NCI-H2171 (cell line): ENCODE measurements at regions not wholly inside any gene's neighbourhood (a gene's known extent, or its start where the extent isn't known, plus 50 kb on each side); places are given as distances from the start of the nearest gene placed in this dataset.
"Not testable (repeated sequence)": the region's sequence is repeated elsewhere in the genome, so short reads cannot be mapped to it uniquely, and the experiment has no call there.

Experiments used
- DNase-seq: peaks from one replicate; lab custom pipeline; 2025; lab: John Stamatoyannopoulos, UW

DNA sequence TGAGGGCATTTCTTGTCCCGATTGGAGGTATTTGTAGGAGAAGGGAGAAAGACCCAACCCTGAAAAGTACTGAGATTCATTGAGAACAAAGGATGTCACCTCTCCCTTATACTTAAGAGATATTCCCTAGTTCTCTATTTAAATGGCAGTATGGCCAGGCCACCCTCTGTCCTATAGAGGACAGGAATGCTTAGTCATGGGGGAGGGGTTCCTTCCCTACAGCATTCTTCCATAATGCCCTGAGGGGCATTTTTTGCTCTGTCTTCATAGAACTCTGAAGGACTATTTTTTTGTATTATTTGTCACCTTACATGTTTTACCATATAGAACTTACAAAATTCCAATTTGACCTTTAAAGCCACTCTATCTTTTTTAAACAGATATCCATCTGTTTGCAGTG, 176.3 kb downstream of the TMEM161B start:
- DNase-seq = no peak

DNA sequence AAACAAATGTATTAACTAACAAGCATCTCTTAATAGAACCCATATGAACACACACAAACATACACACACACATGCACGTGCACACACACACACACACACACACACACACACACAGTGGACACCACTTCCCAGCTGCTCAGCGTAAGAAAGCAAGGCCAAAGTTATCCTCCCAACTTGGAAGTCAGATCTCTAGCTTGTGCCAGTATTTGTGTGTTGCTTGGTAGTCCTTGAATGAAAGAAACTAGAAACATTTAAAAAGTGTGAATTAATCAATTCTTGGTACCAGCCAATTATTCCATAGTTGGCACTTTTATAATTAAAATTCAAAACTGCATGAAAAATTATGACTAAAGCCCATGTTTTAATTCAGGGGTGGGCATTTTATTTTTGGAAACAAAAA, 178.1 kb downstream of the TMEM161B start:
- no peak for DNase-seq

GRCh38 chr5:88089719-88090390, 178.8 kb downstream of the TMEM161B start:
- DNase-seq = no peak

GRCh38 chr5:88085462-88085861, 183.2 kb downstream of the TMEM161B start:
- DNase-seq = no peak

DNA sequence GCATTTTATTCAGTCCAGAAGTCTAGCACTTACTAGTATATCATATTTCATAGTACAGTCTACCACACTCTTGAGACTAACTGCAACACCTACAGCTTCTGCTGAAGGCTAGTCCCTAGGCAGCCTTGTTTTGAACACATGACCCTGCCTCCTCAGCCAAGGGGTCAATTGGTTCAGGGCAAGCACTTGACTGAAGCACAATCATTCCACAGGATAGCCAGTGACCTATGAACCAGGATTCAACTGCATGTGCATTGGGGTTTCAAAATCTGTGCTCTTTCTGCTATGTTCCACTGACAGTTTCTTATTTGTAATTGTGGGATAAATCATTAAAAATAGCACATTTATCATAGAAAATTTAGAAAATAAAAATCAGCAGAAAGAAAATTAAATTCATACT, 186.8 kb downstream of the TMEM161B start:
- no peak for DNase-seq

- no peak for DNase-seq
These were observed 204.8 kb downstream of the TMEM161B start for GRCh38 chr5:88063813-88064212.

DNA sequence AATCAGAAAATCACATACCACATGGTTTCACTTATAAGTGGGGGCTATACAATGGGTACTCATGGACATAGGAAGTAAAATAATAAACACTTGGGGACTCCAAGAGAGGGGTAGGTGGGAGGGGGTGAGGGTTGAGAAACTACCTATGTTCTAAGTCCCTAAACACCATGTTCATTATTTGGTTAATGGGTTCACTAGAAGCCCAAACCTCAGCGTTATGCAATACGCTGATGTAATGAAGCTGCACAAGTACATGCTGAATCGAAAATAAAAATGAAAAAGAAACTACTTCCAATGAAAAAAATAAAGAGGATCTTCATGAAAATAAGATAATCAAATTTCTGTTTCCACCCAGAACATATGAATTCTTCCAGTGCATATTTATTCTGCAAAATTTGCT, 208.5 kb downstream of the TMEM161B start:
- no peak for DNase-seq

- DNase-seq = no peak
These were observed 210.0 kb downstream of the TMEM161B start for GRCh38 chr5:88058625-88059024.

GRCh38 chr5:88052468-88052867, 216.2 kb downstream of the TMEM161B start:
- not testable (repeated sequence) for DNase-seq

- DNase-seq = no peak
These were observed 217.5 kb downstream of the TMEM161B start for GRCh38 chr5:88051148-88051547.

GRCh38 chr5:88049737-88050136, 218.9 kb downstream of the TMEM161B start:
- DNase-seq = no peak

DNA sequence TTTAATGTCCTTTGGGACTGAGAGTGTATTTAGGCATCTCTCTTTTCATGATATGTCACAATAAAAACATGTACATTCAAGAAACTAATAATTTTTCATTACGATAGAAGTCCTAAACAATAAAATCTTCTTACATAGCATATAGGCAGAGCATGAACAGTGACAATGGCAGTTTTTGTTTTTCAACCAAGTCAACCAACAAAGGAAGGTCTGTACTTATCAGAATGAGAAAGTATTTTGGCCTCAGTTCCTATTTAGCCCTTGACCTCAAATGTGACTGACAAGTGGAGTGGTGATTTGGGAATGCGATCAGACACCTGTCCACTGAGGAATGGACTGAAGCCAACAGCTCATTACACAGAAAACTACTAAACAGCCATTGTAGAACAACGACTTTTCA, 219.5 kb downstream of the TMEM161B start:
- no peak for DNase-seq

DNA sequence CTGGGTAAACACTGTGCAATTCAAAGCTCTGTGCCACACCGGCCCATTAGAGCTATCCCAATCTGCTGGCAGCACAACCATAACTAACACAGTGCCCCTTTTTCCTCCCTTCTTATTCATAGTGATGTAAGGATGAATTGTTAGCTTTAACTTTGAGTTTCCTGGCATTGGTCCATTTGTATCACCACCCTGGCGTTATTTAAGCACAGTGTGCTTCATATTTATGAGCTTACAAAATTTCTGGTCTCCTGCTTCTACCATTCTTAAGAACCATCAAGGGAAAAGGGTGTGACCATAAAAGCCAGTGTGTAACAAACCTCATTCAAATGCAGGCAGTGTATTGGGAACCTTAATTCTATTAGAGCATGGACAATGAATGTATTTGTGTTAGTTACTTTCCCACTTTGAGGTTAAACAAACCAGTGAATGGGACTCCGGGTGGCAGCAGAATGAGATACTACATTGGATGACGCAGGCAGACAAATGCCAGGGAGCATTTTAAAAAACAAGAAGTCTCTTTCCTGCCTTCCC, 222.6 kb downstream of the TMEM161B start:
- no peak for DNase-seq

- no peak for DNase-seq
These were observed 223.5 kb downstream of the TMEM161B start for GRCh38 chr5:88045165-88045564.

GRCh38 chr5:88034520-88034919, 234.1 kb downstream of the TMEM161B start:
- DNase-seq = no peak

DNA sequence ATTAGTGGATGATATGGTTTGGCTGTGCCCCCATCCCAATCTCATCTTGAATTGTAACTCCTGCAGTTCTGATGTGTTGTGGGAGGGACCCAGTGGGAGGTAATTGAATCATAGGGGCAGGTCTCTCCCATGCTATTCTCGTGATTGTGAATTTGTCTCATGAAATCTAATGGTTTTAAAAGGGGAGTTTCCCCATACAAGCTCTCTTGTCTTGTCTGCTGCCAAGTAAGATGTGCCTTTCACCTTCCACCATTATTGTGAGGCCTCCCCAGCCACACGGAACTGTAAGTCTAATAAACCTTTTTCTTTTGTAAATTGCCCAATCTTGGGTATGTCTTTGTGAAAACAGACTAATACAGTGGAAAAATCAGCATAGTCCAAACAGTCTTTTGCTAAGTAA, 235.5 kb downstream of the TMEM161B start:
- DNase-seq = no peak

DNA sequence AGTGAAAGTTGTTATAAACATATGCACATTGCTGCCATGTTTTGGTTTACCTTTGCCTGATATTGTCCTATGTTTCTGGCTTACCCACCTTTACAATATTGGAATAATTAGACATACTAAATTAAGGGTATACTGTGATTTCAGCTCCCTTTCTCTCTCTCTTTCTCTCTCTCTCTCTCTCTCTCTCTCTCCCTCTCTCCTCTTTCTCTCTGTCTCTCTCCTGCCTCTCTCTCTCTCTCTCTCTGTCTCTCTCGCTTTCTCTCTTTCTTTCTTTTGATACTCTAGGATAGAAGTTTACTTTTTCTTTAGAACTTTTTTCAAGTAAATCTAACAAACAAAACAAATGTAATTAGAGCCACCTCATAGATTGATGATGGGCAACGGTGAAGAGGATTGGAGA, 239.6 kb downstream of the TMEM161B start:
- DNase-seq = no peak

- no peak for DNase-seq
These were observed 247.5 kb downstream of the TMEM161B start for GRCh38 chr5:88021141-88021540.

GRCh38 chr5:88014984-88015383, 253.7 kb downstream of the TMEM161B start:
- not testable (repeated sequence) for DNase-seq

DNA sequence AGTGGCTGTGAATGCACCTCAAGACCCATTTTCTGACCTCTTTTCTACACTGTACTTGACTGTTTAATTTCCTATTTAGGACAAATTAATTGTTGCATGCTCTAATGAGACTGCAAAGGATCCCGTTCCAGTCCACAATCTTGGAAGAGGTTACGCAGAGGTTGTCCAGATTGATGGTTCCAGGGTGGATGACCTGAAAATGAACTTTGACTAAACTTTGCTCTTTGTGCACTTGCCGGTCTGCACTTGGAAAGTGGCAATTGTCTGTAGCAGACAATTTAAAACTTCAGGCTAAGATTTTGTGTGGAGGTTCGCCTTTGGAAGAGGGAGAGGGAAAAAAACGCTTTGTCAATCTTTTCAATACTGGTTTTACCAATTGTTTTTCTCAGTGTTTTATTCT, 267.8 kb downstream of the TMEM161B start:
- DNase-seq = no peak

DNA sequence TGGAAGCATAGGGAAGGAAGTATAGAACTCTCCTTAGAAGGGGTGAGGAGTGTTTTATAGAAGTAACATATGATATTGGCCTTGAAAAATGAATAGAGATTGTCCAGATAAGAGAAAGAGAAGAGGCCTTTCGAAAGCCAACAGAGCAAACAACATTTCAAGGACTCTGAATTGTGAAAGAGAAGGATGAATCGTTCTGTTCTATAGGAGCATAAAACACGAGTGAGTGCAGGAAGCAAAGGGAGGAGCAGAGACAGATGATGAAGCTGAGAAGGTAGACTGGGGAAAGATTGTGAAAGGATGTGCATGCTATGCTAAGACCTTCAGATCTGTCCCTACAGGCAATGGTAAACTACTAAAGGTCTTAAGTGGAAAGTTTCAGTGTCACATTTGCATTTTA, 271.0 kb downstream of the TMEM161B start:
- no peak for DNase-seq

DNA sequence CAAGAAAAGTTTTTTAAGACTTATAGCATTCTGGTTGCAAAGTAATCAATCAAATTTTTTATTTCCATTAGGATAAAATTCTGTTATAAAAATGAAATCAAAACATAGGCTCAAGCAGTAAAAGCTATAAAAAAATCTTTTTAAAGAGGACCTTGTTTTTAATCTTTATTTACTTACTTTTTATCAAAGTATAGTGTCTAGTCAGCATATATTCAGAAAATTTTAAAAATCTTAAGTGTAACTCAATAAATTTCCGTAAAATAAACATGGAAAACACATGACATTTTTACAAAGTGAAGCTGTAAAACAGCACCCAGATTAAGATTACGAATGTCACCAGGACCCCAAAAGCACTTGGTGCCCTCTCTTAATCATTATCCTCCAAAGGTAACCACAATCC, 302.4 kb downstream of the TMEM161B start:
- DNase-seq = no peak

- no peak for DNase-seq
These were observed 314.5 kb downstream of the TMEM161B start for GRCh38 chr5:87954121-87954520.

GRCh38 chr5:87951661-87952060, 317.0 kb downstream of the TMEM161B start:
- DNase-seq = no peak
